ENCODE measurements at regions not wholly inside any gene's neighbourhood (a gene's known extent, or its start where the extent isn't known, plus 50 kb on each side); places are given as distances from the start of the nearest gene placed in this dataset.
A peak's percentile ranks its signal among the peaks of the same experiment; 100 is the strongest.

GRCh38 chr14:99004112-99004511, 267.9 kb downstream of the BCL11B start:
- no peak for DNase-seq (ENCODE audit: low spot score)

- DNase-seq (ENCODE audit: low spot score) = no peak
Observed at GRCh38 chr14:99006276-99006675, 265.7 kb downstream of the BCL11B start.

GRCh38 chr14:99007795-99008194, 264.2 kb downstream of the BCL11B start:
- no peak for DNase-seq (ENCODE audit: low spot score)

GRCh38 chr14:99009871-99010270, 262.1 kb downstream of the BCL11B start:
- no peak for DNase-seq (ENCODE audit: low spot score)

GRCh38 chr14:99011385-99011784, 260.6 kb downstream of the BCL11B start:
- DNase-seq (ENCODE audit: low spot score) = no peak

- peak; percentile 41 for DNase-seq (ENCODE audit: low spot score)
Observed at GRCh38 chr14:99012703-99013102, 259.3 kb downstream of the BCL11B start.

- no peak for DNase-seq (ENCODE audit: low spot score)
Observed at GRCh38 chr14:99015833-99016232, 256.2 kb downstream of the BCL11B start.

- no peak for DNase-seq (ENCODE audit: low spot score)
Observed at GRCh38 chr14:99023371-99023770, 248.6 kb downstream of the BCL11B start.

- peak; percentile 35 for DNase-seq (ENCODE audit: low spot score)
Observed at GRCh38 chr14:99024926-99025325, 247.1 kb downstream of the BCL11B start.

- DNase-seq (ENCODE audit: low spot score) = no peak
Observed at GRCh38 chr14:99025418-99025817, 246.6 kb downstream of the BCL11B start.

GRCh38 chr14:99026471-99026870, 245.5 kb downstream of the BCL11B start:
- DNase-seq (ENCODE audit: low spot score) = no peak

GRCh38 chr14:99028041-99028440, 244.0 kb downstream of the BCL11B start:
- no peak for DNase-seq (ENCODE audit: low spot score)

GRCh38 chr14:99028521-99028920, 243.5 kb downstream of the BCL11B start:
- no peak for DNase-seq (ENCODE audit: low spot score)

GRCh38 chr14:99029145-99029915, 242.7 kb downstream of the BCL11B start:
- no peak for DNase-seq (ENCODE audit: low spot score)

- DNase-seq (ENCODE audit: low spot score) = no peak
Observed at GRCh38 chr14:99029916-99030305, 242.1 kb downstream of the BCL11B start.

- no peak for DNase-seq (ENCODE audit: low spot score)
Observed at GRCh38 chr14:99030454-99030853, 241.5 kb downstream of the BCL11B start.

- DNase-seq (ENCODE audit: low spot score) = no peak
Observed at GRCh38 chr14:99032759-99033158, 239.2 kb downstream of the BCL11B start.

GRCh38 chr14:99033951-99034350, 238.0 kb downstream of the BCL11B start:
- no peak for DNase-seq (ENCODE audit: low spot score)

- DNase-seq (ENCODE audit: low spot score) = no peak
Observed at GRCh38 chr14:99034711-99035171, 237.3 kb downstream of the BCL11B start.

GRCh38 chr14:99035268-99035667, 236.7 kb downstream of the BCL11B start:
- DNase-seq (ENCODE audit: low spot score) = peak; percentile 65

GRCh38 chr14:99035712-99036610, 236.0 kb downstream of the BCL11B start:
- peak; percentile 59 for DNase-seq (ENCODE audit: low spot score)

GRCh38 chr14:99036611-99037293, 235.2 kb downstream of the BCL11B start:
- DNase-seq (ENCODE audit: low spot score) = peak; percentile 32
